ENCODE measurements at regions not wholly inside any gene's neighbourhood (a gene's known extent, or its start where the extent isn't known, plus 50 kb on each side); places are given as distances from the start of the nearest gene placed in this dataset.

GRCh38 chr2:66897691-66898150 lies 462.8 kb downstream of the MEIS1 start:
- TF ChIP-seq POLR2A (IDR thresholded peaks at IDR 0.05) (no peak), CTCF (IDR thresholded peaks at IDR 0.05) (no peak)
